ENCODE measurements at regions not wholly inside any gene's neighbourhood (a gene's known extent, or its start where the extent isn't known, plus 50 kb on each side); places are given as distances from the start of the nearest gene placed in this dataset.

DNA sequence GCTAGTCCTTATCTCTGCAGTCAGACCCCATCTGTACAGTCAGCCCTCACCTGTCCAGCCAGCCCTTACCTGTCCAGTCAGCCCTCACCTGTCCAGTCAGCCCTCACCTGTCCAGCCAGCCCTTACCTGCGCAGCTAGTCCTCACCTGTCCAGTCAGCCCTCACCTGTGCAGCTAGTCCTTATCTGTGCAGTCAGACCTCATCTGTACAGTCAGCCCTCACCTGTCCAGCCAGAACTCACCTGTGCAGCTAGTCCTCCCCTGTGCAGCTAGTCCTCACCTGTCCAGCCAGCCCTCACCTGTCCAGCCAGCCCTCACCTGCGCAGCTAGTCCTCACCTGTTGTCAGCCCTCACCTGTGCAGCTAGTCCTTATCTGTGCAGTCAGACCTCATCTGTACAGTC, 506.8 kb downstream of the NPHP4 start:
- TF ChIP-seq, protein P1, sequence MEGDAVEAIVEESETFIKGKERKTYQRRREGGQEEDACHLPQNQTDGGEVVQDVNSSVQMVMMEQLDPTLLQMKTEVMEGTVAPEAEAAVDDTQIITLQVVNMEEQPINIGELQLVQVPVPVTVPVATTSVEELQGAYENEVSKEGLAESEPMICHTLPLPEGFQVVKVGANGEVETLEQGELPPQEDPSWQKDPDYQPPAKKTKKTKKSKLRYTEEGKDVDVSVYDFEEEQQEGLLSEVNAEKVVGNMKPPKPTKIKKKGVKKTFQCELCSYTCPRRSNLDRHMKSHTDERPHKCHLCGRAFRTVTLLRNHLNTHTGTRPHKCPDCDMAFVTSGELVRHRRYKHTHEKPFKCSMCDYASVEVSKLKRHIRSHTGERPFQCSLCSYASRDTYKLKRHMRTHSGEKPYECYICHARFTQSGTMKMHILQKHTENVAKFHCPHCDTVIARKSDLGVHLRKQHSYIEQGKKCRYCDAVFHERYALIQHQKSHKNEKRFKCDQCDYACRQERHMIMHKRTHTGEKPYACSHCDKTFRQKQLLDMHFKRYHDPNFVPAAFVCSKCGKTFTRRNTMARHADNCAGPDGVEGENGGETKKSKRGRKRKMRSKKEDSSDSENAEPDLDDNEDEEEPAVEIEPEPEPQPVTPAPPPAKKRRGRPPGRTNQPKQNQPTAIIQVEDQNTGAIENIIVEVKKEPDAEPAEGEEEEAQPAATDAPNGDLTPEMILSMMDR (IDR thresholded peaks at IDR 0.05) = no peak
- TF ChIP-seq EZH2 (IDR thresholded peaks at IDR 0.05; ENCODE audit: borderline replicate concordance, insufficient read depth, low read depth, low read length, poor library complexity, severe bottlenecking) = no peak
